DND-41 (cell line): ENCODE measurements at regions not wholly inside any gene's neighbourhood (a gene's known extent, or its start where the extent isn't known, plus 50 kb on each side); places are given as distances from the start of the nearest gene placed in this dataset.

Experiments
- EZH2 ChIP-seq: IDR thresholded peaks from 3 replicates; pipeline ENCODE4 v1.6.1; 2012; ENCODE audit warnings: borderline replicate concordance, low read depth, mild to moderate bottlenecking, moderate library complexity, low read length, inconsistent platforms; ENCODE audit not compliant: severe bottlenecking
- TF ChIP-seq, protein P1 (sequence below): IDR thresholded peaks from 2 replicates; pipeline ENCODE4 v1.5.1; 2012; ENCODE audit warnings: borderline replicate concordance, low read length, moderate library complexity, mild to moderate bottlenecking; ENCODE audit not compliant: poor library complexity, severe bottlenecking; ENCODE audit errors: extremely low read depth

DNA sequence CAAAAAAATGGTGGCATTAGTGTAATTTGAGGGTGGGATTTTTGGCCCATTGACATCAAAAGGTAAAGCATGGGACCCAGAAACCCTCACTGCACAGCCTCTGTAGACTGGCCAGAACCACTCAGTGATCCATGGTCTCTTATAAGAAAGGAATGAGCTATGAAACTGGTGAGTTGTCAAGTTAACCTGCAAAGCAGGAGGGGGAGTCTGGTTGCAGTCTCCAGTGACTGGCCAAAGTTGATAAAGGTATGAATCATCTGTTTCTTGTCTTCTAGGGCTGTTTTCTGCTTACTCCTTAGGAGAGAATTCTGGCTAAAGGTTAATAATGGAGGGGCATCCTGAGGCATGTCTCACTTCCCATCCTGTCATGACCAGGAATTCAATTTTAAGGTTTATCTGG is 325.2 kb downstream of the TLR4 start:
- TF ChIP-seq, protein P1, sequence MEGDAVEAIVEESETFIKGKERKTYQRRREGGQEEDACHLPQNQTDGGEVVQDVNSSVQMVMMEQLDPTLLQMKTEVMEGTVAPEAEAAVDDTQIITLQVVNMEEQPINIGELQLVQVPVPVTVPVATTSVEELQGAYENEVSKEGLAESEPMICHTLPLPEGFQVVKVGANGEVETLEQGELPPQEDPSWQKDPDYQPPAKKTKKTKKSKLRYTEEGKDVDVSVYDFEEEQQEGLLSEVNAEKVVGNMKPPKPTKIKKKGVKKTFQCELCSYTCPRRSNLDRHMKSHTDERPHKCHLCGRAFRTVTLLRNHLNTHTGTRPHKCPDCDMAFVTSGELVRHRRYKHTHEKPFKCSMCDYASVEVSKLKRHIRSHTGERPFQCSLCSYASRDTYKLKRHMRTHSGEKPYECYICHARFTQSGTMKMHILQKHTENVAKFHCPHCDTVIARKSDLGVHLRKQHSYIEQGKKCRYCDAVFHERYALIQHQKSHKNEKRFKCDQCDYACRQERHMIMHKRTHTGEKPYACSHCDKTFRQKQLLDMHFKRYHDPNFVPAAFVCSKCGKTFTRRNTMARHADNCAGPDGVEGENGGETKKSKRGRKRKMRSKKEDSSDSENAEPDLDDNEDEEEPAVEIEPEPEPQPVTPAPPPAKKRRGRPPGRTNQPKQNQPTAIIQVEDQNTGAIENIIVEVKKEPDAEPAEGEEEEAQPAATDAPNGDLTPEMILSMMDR = no peak
- TF ChIP-seq EZH2 = no peak
